ENCODE measurements at regions not wholly inside any gene's neighbourhood (a gene's known extent, or its start where the extent isn't known, plus 50 kb on each side); places are given as distances from the start of the nearest gene placed in this dataset.

GRCh38 chr2:173676647-173677046 is 288.5 kb downstream of the SP3 start:
- no peak for TF ChIP-seq POLR2A (IDR thresholded peaks at IDR 0.05; ENCODE audit: low read depth, low read length)
- no peak for TF ChIP-seq POLR2AphosphoS5 (IDR thresholded peaks at IDR 0.05; ENCODE audit: low read depth, low read length)

Data from GM12891 (cell line).